HEK293 (cell line): ENCODE measurements at regions not wholly inside any gene's neighbourhood (a gene's known extent, or its start where the extent isn't known, plus 50 kb on each side); places are given as distances from the start of the nearest gene placed in this dataset.

Source experiments
- CTCF ChIA-PET: fragments of 350-600 bp; formaldehyde crosslinking; extraction: SDS; loops from one replicate; lab custom pipeline; 2021; ENCODE audit warnings: antibody characterized with exemption; lab: Yijun Ruan, JAX
- POLR2A ChIA-PET: fragments of 300-600 bp; formaldehyde crosslinking; extraction: SDS; loops from one replicate; lab custom pipeline; 2020; ENCODE audit warnings: antibody characterized with exemption, inconsistent platforms; lab: Yijun Ruan, JAX
- H3K27ac ChIP-seq: fragments of 200-500 bp; sonication (Bioruptor generic); 2 replicates; pipeline ENCODE4 v1.5.1; 2014; ENCODE audit warnings: low read depth, low read length, control low read depth, inconsistent platforms; ENCODE audit errors: extremely low read depth
- H3K36me3 ChIP-seq, 2 experiments: fragments of 200-500 bp in 1 of 2; sonication (Bioruptor generic) in 1 of 2; 1 replicate in 1 of 2; 2 replicates in 1 of 2; pipeline ENCODE4 v1.5.1; 2014 to 2017; ENCODE audit warnings: inconsistent platforms in 2 of 2, low read length in 2 of 2; ENCODE audit not compliant: control insufficient read depth in 2 of 2, insufficient read depth in 1 of 2
- H3K4me1 ChIP-seq: fragments of 200-500 bp; sonication (Bioruptor generic); 2 replicates; pipeline ENCODE4 v1.5.1; 2014; ENCODE audit warnings: mild to moderate bottlenecking, low read length, inconsistent platforms; ENCODE audit not compliant: control insufficient read depth, insufficient read depth
- H3K4me3 ChIP-seq: 2 replicates; pipeline ENCODE4 v1.5.1; 2011; ENCODE audit warnings: low read depth, mild to moderate bottlenecking, control low read depth, low read length, moderate library complexity
- H3K9me3 ChIP-seq: fragments of 200-500 bp; sonication (Bioruptor generic); 2 replicates; pipeline ENCODE4 v1.5.1; 2014; ENCODE audit warnings: low read depth, low read length, inconsistent platforms; ENCODE audit not compliant: control insufficient read depth, insufficient read depth
- EGR2 ChIP-seq: fragments of 450-650 bp; formaldehyde crosslinking; IDR thresholded peaks from 2 replicates; pipeline ENCODE4 v1.5.1; 2016; ENCODE audit warnings: low read depth, missing biosample characterization, missing genetic modification characterization
- GLI2 ChIP-seq: fragments of 450-650 bp; formaldehyde crosslinking; IDR thresholded peaks from 2 replicates; pipeline ENCODE4; 2017; ENCODE audit warnings: missing biosample characterization, missing genetic modification characterization, low read depth, borderline replicate concordance
- HIC1 ChIP-seq: fragments of 450-650 bp; formaldehyde crosslinking; IDR thresholded peaks from 2 replicates; pipeline ENCODE4 v1.5.1; 2016; ENCODE audit warnings: missing biosample characterization, missing genetic modification characterization
- YY2 ChIP-seq: fragments of 450-650 bp; formaldehyde crosslinking; IDR thresholded peaks from 2 replicates; pipeline ENCODE4 v1.5.1; 2016; ENCODE audit warnings: missing biosample characterization, missing genetic modification characterization
- ZBTB10 ChIP-seq: fragments of 450-650 bp; formaldehyde crosslinking; IDR thresholded peaks from 2 replicates; pipeline ENCODE4 v1.5.1; 2016; ENCODE audit warnings: missing biosample characterization, missing genetic modification characterization
- ZBTB21 ChIP-seq: fragments of 450-650 bp; formaldehyde crosslinking; IDR thresholded peaks from 2 replicates; pipeline ENCODE4 v1.5.1; 2017; ENCODE audit warnings: missing biosample characterization, missing genetic modification characterization
- ZNF132 ChIP-seq: fragments of 450-650 bp; formaldehyde crosslinking; IDR thresholded peaks from 2 replicates; pipeline ENCODE4 v1.5.1; 2017; ENCODE audit warnings: missing biosample characterization, missing genetic modification characterization, borderline replicate concordance
- ZNF146 ChIP-seq: fragments of 450-650 bp; formaldehyde crosslinking; IDR thresholded peaks from 2 replicates; pipeline ENCODE4 v1.5.1; 2016; ENCODE audit warnings: missing biosample characterization, missing genetic modification characterization
- ZNF157 ChIP-seq: fragments of 450-650 bp; formaldehyde crosslinking; IDR thresholded peaks from 2 replicates; pipeline ENCODE4 v1.5.1; 2016; ENCODE audit warnings: missing biosample characterization, missing genetic modification characterization
- ZNF19 ChIP-seq: fragments of 450-650 bp; formaldehyde crosslinking; IDR thresholded peaks from 2 replicates; pipeline ENCODE4; 2016; ENCODE audit warnings: missing biosample characterization, missing genetic modification characterization, low read depth
- ZNF221 ChIP-seq: fragments of 450-650 bp; formaldehyde crosslinking; IDR thresholded peaks from 2 replicates; pipeline ENCODE4 v1.5.1; 2017; ENCODE audit warnings: missing biosample characterization, missing genetic modification characterization, borderline replicate concordance
- ZNF433 ChIP-seq: fragments of 450-650 bp; formaldehyde crosslinking; IDR thresholded peaks from 2 replicates; pipeline ENCODE4 v1.5.1; 2016; ENCODE audit warnings: missing biosample characterization, missing genetic modification characterization, low read depth
- ZNF596 ChIP-seq: fragments of 450-650 bp; IDR thresholded peaks from 2 replicates; pipeline ENCODE4 v1.5.0; 2018; ENCODE audit warnings: missing biosample characterization, mild to moderate bottlenecking, missing genetic modification characterization, moderate library complexity
- TF ChIP-seq, protein P1 (sequence below): fragments of 450-650 bp; formaldehyde crosslinking; IDR thresholded peaks from 2 replicates; pipeline ENCODE4 v1.5.0; 2017; ENCODE audit warnings: missing biosample characterization, missing genetic modification characterization, borderline replicate concordance
- TF ChIP-seq, protein P2 (sequence below): fragments of 450-650 bp; formaldehyde crosslinking; IDR thresholded peaks from 2 replicates; pipeline ENCODE4 v1.5.1; 2016; ENCODE audit warnings: missing biosample characterization, missing genetic modification characterization, low read depth

GRCh38 chr7:41882256-41882655 lies 179.4 kb upstream of the INHBA start:
- Histone ChIP-seq H3K4me1 (no peaks in the 10 kb centered on the region), H3K4me3 (no peak overlapping the region), H3K27ac (no peak overlapping the region), H3K9me3 (no peaks in the 10 kb centered on the region)
- CTCF ChIA-PET: interaction anchor here (0.6 kb wide), 1 partner anchor 422 kb away, joined by 3 read pairs; no protein-coding TSS in a partner anchor
- TF ChIP-seq, protein P1, sequence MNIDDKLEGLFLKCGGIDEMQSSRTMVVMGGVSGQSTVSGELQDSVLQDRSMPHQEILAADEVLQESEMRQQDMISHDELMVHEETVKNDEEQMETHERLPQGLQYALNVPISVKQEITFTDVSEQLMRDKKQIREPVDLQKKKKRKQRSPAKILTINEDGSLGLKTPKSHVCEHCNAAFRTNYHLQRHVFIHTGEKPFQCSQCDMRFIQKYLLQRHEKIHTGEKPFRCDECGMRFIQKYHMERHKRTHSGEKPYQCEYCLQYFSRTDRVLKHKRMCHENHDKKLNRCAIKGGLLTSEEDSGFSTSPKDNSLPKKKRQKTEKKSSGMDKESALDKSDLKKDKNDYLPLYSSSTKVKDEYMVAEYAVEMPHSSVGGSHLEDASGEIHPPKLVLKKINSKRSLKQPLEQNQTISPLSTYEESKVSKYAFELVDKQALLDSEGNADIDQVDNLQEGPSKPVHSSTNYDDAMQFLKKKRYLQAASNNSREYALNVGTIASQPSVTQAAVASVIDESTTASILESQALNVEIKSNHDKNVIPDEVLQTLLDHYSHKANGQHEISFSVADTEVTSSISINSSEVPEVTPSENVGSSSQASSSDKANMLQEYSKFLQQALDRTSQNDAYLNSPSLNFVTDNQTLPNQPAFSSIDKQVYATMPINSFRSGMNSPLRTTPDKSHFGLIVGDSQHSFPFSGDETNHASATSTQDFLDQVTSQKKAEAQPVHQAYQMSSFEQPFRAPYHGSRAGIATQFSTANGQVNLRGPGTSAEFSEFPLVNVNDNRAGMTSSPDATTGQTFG (tag by site-specific recombination): no peak
- TF ChIP-seq YY2 (tag by site-specific recombination) (no peak), ZNF146 (no peak), ZNF19 (tag by site-specific recombination) (no peak), ZNF596 (tag by site-specific recombination) (no peak), ZNF433 (no peak), EGR2 (no peak), ZNF221 (no peak), ZBTB10 (tag by site-specific recombination) (no peak), ZBTB21 (tag by site-specific recombination) (no peak), ZNF157 (tag by site-specific recombination) (no peak), ZNF132 (tag by site-specific recombination) (no peak), HIC1 (tag by site-specific recombination) (no peak), GLI2 (tag by site-specific recombination) (no peak)
- TF ChIP-seq, protein P2, sequence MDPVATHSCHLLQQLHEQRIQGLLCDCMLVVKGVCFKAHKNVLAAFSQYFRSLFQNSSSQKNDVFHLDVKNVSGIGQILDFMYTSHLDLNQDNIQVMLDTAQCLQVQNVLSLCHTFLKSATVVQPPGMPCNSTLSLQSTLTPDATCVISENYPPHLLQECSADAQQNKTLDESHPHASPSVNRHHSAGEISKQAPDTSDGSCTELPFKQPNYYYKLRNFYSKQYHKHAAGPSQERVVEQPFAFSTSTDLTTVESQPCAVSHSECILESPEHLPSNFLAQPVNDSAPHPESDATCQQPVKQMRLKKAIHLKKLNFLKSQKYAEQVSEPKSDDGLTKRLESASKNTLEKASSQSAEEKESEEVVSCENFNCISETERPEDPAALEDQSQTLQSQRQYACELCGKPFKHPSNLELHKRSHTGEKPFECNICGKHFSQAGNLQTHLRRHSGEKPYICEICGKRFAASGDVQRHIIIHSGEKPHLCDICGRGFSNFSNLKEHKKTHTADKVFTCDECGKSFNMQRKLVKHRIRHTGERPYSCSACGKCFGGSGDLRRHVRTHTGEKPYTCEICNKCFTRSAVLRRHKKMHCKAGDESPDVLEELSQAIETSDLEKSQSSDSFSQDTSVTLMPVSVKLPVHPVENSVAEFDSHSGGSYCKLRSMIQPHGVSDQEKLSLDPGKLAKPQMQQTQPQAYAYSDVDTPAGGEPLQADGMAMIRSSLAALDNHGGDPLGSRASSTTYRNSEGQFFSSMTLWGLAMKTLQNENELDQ (tag by site-specific recombination): no peak
- TF ChIP-seq, all 188 proteins: peak for 0
- POLR2A ChIA-PET: no interaction called here
- no peaks in the 10 kb centered on the region for H3K36me3 ChIP-seq
